Stimulated activated CD4-positive, alpha-beta T cell treated with anti-CD3 and anti-CD28 coated beads, TNF-alpha, amount 100 ng/mL, for 1 hour (primary cell): ENCODE measurements at regions not wholly inside any gene's neighbourhood (a gene's known extent, or its start where the extent isn't known, plus 50 kb on each side); places are given as distances from the start of the nearest gene placed in this dataset.
"Not testable (repeated sequence)": the region's sequence is repeated elsewhere in the genome, so short reads cannot be mapped to it uniquely, and the experiment has no call there.

ENCODE experiments used
- DNase-seq, 3 donors: peaks; one replicate each; pipeline ENCODE4 v3.0.0-alpha.2; 2020; ENCODE audit warnings: low read depth in 3 of 3, low spot score in 1 of 3

- DNase-seq = no peak
Measured at GRCh38 chrX:65331371-65331770, 203.2 kb downstream of the LAS1L start.

GRCh38 chrX:65300104-65300809, 234.3 kb downstream of the LAS1L start:
- DNase-seq = no peak

- not testable (repeated sequence) for DNase-seq
Measured at GRCh38 chrX:65282905-65283304, 251.7 kb downstream of the LAS1L start.

DNA sequence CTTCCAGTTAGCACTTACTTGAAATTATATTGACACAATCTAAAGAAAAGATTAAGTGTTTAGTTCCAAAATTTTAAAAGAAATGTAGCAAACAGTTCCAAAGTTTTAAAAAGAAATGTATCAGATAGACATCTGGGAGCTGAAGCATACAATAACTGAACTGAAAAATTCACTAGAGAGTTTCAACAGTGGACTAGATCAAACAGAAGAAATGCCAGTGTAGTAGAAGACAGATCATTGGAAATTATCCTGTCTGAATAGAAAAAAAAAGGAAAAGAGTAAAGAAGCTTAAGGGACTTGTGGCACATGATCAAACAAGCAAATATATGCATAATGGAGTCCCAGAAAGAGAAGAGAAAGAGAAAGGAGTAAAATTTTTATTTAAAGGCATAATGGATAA, 261.4 kb downstream of the LAS1L start:
- DNase-seq = no peak

- no peak for DNase-seq
Measured at GRCh38 chrX:65266482-65266881, 268.1 kb downstream of the LAS1L start.

GRCh38 chrX:65253817-65254216, 277.6 kb upstream of the ZC4H2 start:
- DNase-seq = no peak

- DNase-seq = no peak
Measured at GRCh38 chrX:65241059-65241721, 264.9 kb upstream of the ZC4H2 start.

DNA sequence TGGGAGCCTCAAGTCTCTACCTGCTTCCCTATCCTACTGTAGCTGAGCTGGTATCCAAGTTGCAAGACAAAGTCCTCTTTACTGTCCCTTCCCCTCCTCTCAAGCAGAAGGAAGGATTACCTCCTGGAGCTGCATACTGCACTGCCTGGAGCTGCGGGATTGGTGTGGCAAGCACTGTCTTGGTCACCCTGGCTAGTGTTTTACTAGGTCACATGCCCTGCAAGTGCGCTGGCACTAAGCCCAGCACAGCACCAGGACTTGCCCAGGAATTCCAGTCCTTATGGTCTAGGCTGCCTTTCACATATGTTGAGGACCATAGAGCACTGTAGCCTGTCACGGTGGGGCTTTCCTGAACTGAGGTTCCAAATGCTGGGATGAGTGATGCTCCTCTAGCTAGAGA, 227.3 kb upstream of the ZC4H2 start:
- DNase-seq = no peak

DNA sequence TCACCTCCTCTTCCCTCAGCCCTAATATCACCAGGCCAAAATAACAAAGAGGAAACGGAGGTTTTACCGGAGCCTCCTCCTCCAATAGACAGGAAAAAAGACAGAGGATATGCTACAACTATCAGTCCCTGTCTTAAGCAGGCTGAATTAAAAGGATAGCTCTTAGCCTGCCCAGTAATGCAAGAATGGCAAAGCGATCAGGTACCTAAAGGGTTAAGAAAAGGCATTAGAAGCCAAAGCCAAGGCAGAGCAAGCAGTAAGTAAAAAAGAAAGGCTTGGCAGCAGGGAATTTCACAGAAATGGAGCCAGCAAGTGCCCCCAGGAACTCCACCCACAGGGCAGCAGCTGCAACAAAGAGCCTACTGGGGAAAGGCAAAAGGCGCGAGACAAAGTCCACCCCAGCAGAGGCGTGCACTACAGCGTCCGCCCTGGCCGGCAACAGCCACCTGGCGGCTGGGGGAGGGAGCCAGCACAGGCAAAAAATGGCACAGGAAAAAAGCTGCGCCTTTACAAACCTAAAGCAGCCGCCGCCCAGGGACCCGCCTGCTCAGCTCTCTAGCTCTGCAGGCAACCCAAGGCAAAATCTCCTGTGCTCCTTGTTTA, 220.6 kb upstream of the ZC4H2 start:
- no peak for DNase-seq

GRCh38 chrX:65195621-65196020, 219.4 kb upstream of the ZC4H2 start:
- DNase-seq = no peak

GRCh38 chrX:65194547-65194946, 218.3 kb upstream of the ZC4H2 start:
- DNase-seq = no peak

DNA sequence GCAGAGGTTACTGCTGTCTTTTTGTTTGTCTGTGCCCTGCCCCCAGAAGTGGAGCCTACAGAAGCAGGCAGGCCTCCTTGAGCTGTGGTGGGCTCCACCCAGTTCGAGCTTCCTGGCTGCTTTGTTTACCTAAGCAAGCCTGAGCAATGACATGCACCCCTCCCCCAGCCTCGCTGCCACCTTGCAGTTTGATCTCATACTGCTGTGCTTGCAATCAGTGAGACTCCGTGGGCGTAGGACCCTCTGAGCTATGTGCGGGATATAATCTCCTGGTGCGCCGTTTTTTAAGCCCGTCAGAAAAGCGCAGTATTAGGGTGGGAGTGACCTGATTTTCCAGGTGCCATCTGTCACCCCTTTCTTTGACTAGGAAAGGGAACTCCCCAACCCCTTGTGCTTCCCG, 187.1 kb upstream of the ZC4H2 start:
- DNase-seq = not testable (repeated sequence)

GRCh38 chrX:65148232-65148631, 172.0 kb upstream of the ZC4H2 start:
- no peak for DNase-seq

- no peak for DNase-seq
Measured at GRCh38 chrX:65136424-65136823, 160.2 kb upstream of the ZC4H2 start.

DNA sequence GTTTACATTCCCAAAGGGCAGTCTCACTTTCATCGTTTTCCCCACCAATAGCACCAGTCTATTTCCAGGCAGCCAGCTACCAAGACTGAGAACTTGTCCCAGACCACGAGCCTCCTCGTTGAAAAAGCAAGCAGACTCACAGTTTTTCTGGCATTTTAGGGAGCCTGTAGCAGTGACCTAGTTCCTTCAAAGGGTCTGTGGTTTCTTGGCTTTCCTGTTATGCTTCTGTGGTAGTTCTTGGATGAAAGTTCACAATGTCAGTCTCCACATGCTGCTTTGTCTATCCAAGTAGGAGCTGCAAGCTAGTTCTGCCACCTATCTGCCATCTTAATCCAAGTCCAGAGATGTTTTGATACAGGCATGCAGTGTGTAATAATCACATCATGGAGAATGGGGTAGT, 151.6 kb upstream of the ZC4H2 start:
- no peak for DNase-seq

DNA sequence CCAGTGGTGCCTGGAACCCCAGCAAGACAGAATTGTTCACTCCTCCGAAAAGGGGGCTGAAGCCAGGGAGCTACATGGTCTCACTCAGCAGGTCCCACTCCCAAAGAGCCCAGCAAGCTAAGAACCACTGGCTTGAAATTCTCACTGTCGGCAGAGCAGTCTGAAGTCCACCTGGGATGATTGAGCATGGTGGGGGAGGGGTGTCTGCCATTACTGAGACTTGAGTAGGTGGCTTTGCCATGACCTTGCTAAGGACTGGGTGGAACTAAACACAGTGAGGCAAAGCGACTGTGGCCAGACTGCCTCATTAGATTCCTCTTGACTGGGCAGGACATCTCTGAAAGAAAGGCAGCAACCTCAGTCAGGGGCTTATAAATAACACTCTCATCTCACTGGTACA, 122.6 kb upstream of the ZC4H2 start:
- DNase-seq = no peak

DNA sequence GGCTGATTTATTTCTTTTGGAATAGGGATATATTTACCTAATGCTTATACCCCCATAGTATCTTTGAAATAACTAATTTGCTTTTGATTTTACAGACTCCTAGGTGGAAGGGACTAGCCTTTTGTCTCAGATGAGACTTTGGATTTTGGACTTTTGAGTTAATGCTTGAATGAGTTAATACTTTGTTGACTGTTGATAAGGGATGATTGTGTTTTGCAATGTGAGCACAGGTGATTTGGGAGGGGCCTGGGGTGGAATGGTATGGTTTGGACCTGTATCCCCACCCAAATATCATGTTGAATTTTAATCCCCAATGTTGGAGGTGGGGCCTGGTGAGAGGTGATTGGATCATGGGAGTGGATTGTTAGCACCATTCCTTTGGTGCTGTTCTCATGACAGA, 117.4 kb upstream of the ZC4H2 start:
- no peak for DNase-seq

GRCh38 chrX:65073233-65073632, 97.0 kb upstream of the ZC4H2 start:
- DNase-seq = no peak

GRCh38 chrX:65072590-65072989, 96.3 kb upstream of the ZC4H2 start:
- no peak for DNase-seq

DNA sequence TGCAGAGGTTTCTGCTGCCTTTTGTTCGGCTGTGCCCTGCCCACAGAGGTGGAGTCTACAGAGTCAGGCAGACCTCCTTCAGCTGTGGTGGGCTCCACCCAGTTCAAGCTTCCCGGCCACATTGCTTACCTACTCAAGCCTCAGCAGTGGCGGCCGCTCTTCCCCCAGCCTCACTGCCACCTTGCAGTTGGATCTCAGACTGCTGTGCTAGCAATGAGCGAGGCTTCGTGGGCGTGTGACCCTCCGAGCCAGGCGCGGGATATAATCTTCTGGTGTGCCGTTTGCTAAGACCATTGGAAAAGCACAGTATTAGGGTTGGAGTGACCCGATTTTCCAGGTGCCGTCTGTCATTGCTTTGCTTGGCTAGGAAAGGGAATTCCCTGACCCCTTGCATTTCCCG, 82.4 kb upstream of the ZC4H2 start:
- DNase-seq = not testable (repeated sequence)

GRCh38 chrX:65045001-65045400, 68.8 kb upstream of the ZC4H2 start:
- DNase-seq = no peak

GRCh38 chrX:65035446-65035770, 59.2 kb upstream of the ZC4H2 start:
- DNase-seq = no peak
